ENCODE measurements at regions not wholly inside any gene's neighbourhood (a gene's known extent, or its start where the extent isn't known, plus 50 kb on each side); places are given as distances from the start of the nearest gene placed in this dataset.

- TF ChIP-seq, protein P1, sequence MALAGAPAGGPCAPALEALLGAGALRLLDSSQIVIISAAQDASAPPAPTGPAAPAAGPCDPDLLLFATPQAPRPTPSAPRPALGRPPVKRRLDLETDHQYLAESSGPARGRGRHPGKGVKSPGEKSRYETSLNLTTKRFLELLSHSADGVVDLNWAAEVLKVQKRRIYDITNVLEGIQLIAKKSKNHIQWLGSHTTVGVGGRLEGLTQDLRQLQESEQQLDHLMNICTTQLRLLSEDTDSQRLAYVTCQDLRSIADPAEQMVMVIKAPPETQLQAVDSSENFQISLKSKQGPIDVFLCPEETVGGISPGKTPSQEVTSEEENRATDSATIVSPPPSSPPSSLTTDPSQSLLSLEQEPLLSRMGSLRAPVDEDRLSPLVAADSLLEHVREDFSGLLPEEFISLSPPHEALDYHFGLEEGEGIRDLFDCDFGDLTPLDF (CRISPR knock-in tag; IDR thresholded peaks at IDR 0.05), result no peak
- TF ChIP-seq SMAD3 (CRISPR knock-in tag; IDR thresholded peaks at IDR 0.05; ENCODE audit: borderline replicate concordance) (no peak), TEAD1 (CRISPR knock-in tag; IDR thresholded peaks at IDR 0.05) (no peak), NFYB (CRISPR knock-in tag; conservative IDR thresholded peaks at IDR 0.05; ENCODE audit: low read depth) (no peak), JUN (CRISPR knock-in tag; IDR thresholded peaks at IDR 0.05) (no peak), ZNF138 (CRISPR knock-in tag; conservative IDR thresholded peaks at IDR 0.05) (no peak), CBFB (CRISPR knock-in tag; IDR thresholded peaks at IDR 0.05; ENCODE audit: low read depth) (no peak)
- TF ChIP-seq, protein P2, sequence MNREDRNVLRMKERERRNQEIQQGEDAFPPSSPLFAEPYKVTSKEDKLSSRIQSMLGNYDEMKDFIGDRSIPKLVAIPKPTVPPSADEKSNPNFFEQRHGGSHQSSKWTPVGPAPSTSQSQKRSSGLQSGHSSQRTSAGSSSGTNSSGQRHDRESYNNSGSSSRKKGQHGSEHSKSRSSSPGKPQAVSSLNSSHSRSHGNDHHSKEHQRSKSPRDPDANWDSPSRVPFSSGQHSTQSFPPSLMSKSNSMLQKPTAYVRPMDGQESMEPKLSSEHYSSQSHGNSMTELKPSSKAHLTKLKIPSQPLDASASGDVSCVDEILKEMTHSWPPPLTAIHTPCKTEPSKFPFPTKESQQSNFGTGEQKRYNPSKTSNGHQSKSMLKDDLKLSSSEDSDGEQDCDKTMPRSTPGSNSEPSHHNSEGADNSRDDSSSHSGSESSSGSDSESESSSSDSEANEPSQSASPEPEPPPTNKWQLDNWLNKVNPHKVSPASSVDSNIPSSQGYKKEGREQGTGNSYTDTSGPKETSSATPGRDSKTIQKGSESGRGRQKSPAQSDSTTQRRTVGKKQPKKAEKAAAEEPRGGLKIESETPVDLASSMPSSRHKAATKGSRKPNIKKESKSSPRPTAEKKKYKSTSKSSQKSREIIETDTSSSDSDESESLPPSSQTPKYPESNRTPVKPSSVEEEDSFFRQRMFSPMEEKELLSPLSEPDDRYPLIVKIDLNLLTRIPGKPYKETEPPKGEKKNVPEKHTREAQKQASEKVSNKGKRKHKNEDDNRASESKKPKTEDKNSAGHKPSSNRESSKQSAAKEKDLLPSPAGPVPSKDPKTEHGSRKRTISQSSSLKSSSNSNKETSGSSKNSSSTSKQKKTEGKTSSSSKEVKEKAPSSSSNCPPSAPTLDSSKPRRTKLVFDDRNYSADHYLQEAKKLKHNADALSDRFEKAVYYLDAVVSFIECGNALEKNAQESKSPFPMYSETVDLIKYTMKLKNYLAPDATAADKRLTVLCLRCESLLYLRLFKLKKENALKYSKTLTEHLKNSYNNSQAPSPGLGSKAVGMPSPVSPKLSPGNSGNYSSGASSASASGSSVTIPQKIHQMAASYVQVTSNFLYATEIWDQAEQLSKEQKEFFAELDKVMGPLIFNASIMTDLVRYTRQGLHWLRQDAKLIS (CRISPR knock-in tag; IDR thresholded peaks at IDR 0.05; ENCODE audit: borderline replicate concordance), result no peak
Measured at GRCh38 chr5:53825016-53825415, 264.6 kb downstream of the NDUFS4 start (continued).

GRCh38 chr5:53825926-53826325 lies 265.5 kb downstream of the NDUFS4 start:
- ChIA-PET CTCF (interaction anchor here (0.6 kb wide), 1 partner anchor 343 kb away, joined by 3 read pairs; no protein-coding TSS in a partner anchor), POLR2A (no interaction called here)
- peaks cover 4% of the 10 kb centered on the region for H3K36me3 Mint-ChIP-seq
- H3K4me1 Mint-ChIP-seq, result no peaks in the 10 kb centered on the region
- ATAC-seq (no peak), DNase-seq (ENCODE audit: low spot score) (no peak)
- no peaks in the 10 kb centered on the region for H3K27me3 Mint-ChIP-seq (ENCODE audit: low read depth)
- H3K9me3 Mint-ChIP-seq, result peaks cover 10% of the 10 kb centered on the region
- H3K27ac Mint-ChIP-seq, result no peak overlapping the region
- H3K4me3 Mint-ChIP-seq, result no peak overlapping the region
- TF ChIP-seq, protein P2 (CRISPR knock-in tag; IDR thresholded peaks at IDR 0.05; ENCODE audit: borderline replicate concordance), result no peak
- TF ChIP-seq ZBTB21 (CRISPR knock-in tag; IDR thresholded peaks at IDR 0.05; ENCODE audit: borderline replicate concordance) (no peak), GTF2I (CRISPR knock-in tag; conservative IDR thresholded peaks at IDR 0.05) (no peak), SMAD3 (CRISPR knock-in tag; IDR thresholded peaks at IDR 0.05; ENCODE audit: borderline replicate concordance) (no peak), ETV6 (CRISPR knock-in tag; IDR thresholded peaks at IDR 0.05) (no peak), USF2 (CRISPR knock-in tag; IDR thresholded peaks at IDR 0.05) (no peak), TEAD4 (CRISPR knock-in tag; IDR thresholded peaks at IDR 0.05) (no peak), CREB1 (CRISPR knock-in tag; IDR thresholded peaks at IDR 0.05) (no peak), HMGXB4 (CRISPR knock-in tag; IDR thresholded peaks at IDR 0.05) (no peak), E2F5 (CRISPR knock-in tag; IDR thresholded peaks at IDR 0.05) (no peak), CREM (CRISPR knock-in tag; IDR thresholded peaks at IDR 0.05) (no peak), OVOL2 (CRISPR knock-in tag; IDR thresholded peaks at IDR 0.05; ENCODE audit: borderline replicate concordance) (no peak), KAT7 (CRISPR knock-in tag; IDR thresholded peaks at IDR 0.05; ENCODE audit: borderline replicate concordance) (no peak), GABPB1 (CRISPR knock-in tag; IDR thresholded peaks at IDR 0.05) (no peak)
- TF ChIP-seq, protein P3, sequence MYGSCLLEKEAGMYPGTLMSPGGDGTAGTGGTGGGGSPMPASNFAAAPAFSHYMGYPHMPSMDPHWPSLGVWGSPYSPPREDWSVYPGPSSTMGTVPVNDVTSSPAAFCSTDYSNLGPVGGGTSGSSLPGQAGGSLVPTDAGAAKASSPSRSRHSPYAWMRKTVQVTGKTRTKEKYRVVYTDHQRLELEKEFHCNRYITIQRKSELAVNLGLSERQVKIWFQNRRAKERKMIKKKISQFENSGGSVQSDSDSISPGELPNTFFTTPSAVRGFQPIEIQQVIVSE (CRISPR knock-in tag; IDR thresholded peaks at IDR 0.05; ENCODE audit: borderline replicate concordance), result no peak
- TF ChIP-seq, protein P4, sequence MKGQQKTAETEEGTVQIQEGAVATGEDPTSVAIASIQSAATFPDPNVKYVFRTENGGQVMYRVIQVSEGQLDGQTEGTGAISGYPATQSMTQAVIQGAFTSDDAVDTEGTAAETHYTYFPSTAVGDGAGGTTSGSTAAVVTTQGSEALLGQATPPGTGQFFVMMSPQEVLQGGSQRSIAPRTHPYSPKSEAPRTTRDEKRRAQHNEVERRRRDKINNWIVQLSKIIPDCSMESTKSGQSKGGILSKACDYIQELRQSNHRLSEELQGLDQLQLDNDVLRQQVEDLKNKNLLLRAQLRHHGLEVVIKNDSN (CRISPR knock-in tag; IDR thresholded peaks at IDR 0.05), result no peak

Measured in WTC11 (cell line).